ENCODE measurements at regions not wholly inside any gene's neighbourhood (a gene's known extent, or its start where the extent isn't known, plus 50 kb on each side); places are given as distances from the start of the nearest gene placed in this dataset.

- Histone ChIP-seq H3K36me3 (ENCODE audit: control insufficient read depth, low read length) (no peaks in the 10 kb centered on the region), H3K27me3 (ENCODE audit: control insufficient read depth, low read length) (no peaks in the 10 kb centered on the region), H3K4me3 (ENCODE audit: low read length) (no peak overlapping the region), H3K9me2 (replicated peaks; ENCODE audit: control insufficient read depth, low read length) (no peaks in the 10 kb centered on the region), H3K79me2 (ENCODE audit: control insufficient read depth, low read length) (no peaks in the 10 kb centered on the region), H3K4me2 (ENCODE audit: low read length) (no peak overlapping the region), H3F3A (ENCODE audit: control insufficient read depth, insufficient read depth) (no peaks in the 10 kb centered on the region), H4K20me1 (ENCODE audit: control insufficient read depth, insufficient read depth, low read depth, low read length) (no peaks in the 10 kb centered on the region), H3K4me1 (ENCODE audit: control insufficient read depth, low read length) (no peaks in the 10 kb centered on the region), H3K27ac (ENCODE audit: low read depth, low read length) (no peak overlapping the region), H3K9me3 (ENCODE audit: control insufficient read depth, insufficient read depth, low read length) (no peaks in the 10 kb centered on the region)
- TF ChIP-seq EZH2phosphoT487 (IDR thresholded peaks at IDR 0.05; ENCODE audit: borderline replicate concordance, low read length) = no peak
- TF ChIP-seq, protein P1, sequence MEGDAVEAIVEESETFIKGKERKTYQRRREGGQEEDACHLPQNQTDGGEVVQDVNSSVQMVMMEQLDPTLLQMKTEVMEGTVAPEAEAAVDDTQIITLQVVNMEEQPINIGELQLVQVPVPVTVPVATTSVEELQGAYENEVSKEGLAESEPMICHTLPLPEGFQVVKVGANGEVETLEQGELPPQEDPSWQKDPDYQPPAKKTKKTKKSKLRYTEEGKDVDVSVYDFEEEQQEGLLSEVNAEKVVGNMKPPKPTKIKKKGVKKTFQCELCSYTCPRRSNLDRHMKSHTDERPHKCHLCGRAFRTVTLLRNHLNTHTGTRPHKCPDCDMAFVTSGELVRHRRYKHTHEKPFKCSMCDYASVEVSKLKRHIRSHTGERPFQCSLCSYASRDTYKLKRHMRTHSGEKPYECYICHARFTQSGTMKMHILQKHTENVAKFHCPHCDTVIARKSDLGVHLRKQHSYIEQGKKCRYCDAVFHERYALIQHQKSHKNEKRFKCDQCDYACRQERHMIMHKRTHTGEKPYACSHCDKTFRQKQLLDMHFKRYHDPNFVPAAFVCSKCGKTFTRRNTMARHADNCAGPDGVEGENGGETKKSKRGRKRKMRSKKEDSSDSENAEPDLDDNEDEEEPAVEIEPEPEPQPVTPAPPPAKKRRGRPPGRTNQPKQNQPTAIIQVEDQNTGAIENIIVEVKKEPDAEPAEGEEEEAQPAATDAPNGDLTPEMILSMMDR (IDR thresholded peaks at IDR 0.05; ENCODE audit: low read depth, low read length, poor library complexity, severe bottlenecking) = no peak
These were observed 376.0 kb downstream of the BCOR start for GRCh38 chrX:39721566-39722279.

DNA sequence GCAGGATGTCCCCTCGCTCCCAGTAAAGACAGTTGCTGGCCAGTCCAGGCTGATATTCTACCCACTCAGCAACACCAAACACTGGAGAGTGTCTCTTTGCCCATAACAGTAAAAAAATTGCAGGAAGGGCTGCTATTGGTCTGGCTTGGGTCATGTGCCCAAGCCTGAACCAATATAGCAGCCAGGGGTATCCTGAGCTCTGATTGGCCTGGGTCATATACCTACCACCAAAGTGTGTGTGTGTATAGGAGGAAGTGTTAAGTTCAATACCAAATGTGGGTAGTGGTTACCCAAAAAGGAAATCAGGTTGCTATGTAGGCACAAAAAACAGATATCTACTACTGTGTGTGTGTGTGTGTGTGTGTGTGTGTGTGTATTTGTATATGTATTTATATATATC lies 373.2 kb downstream of the BCOR start:
- Histone ChIP-seq H3K9me3 (ENCODE audit: control insufficient read depth, insufficient read depth, low read length) (no peaks in the 10 kb centered on the region), H3K36me3 (ENCODE audit: control insufficient read depth, low read length) (no peaks in the 10 kb centered on the region), H3F3A (ENCODE audit: control insufficient read depth, insufficient read depth) (no peaks in the 10 kb centered on the region), H3K9me2 (replicated peaks; ENCODE audit: control insufficient read depth, low read length) (no peaks in the 10 kb centered on the region), H3K79me2 (ENCODE audit: control insufficient read depth, low read length) (no peaks in the 10 kb centered on the region), H3K4me1 (ENCODE audit: control insufficient read depth, low read length) (no peaks in the 10 kb centered on the region), H3K4me2 (ENCODE audit: low read length) (no peak overlapping the region), H3K27ac (ENCODE audit: low read depth, low read length) (no peak overlapping the region), H3K4me3 (ENCODE audit: low read length) (no peak overlapping the region), H4K20me1 (ENCODE audit: control insufficient read depth, insufficient read depth, low read depth, low read length) (no peaks in the 10 kb centered on the region), H3K27me3 (ENCODE audit: control insufficient read depth, low read length) (no peaks in the 10 kb centered on the region)
- TF ChIP-seq EZH2phosphoT487 (IDR thresholded peaks at IDR 0.05; ENCODE audit: borderline replicate concordance, low read length) = no peak

DNA sequence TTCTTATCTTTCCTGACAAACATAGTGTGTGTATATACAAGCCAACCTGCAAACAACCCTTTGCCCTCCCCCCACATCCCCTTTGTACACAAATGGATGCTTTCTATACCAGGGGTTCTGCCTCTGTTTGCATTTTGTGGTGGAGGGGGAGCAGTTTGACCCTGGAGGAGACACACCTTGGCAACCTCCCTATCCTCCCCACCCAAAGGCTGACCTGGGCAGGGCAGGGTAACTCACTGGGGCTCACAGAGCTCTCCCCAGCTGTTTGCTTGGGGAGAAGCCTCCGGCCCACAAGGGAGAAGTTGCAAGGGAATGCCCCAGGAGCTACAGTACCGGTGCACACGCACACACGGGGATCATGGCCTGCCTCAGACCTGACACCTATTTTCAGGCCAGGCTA lies 372.6 kb downstream of the BCOR start:
- H4K20me1 ChIP-seq (ENCODE audit: control insufficient read depth, insufficient read depth, low read depth, low read length) = no peaks in the 10 kb centered on the region
- H3K36me3 ChIP-seq (ENCODE audit: control insufficient read depth, low read length) = no peaks in the 10 kb centered on the region
- no peaks in the 10 kb centered on the region for H3K9me2 ChIP-seq (replicated peaks; ENCODE audit: control insufficient read depth, low read length)
- no peaks in the 10 kb centered on the region for H3K9me3 ChIP-seq (ENCODE audit: control insufficient read depth, insufficient read depth, low read length)
- no peaks in the 10 kb centered on the region for H3F3A ChIP-seq (ENCODE audit: control insufficient read depth, insufficient read depth)
- no peak overlapping the region for H3K4me3 ChIP-seq (ENCODE audit: low read length)
- H3K27ac ChIP-seq (ENCODE audit: low read depth, low read length) = no peak overlapping the region
- no peaks in the 10 kb centered on the region for H3K4me1 ChIP-seq (ENCODE audit: control insufficient read depth, low read length)
- H3K79me2 ChIP-seq (ENCODE audit: control insufficient read depth, low read length) = no peaks in the 10 kb centered on the region
- no peak overlapping the region for H3K4me2 ChIP-seq (ENCODE audit: low read length)
- no peaks in the 10 kb centered on the region for H3K27me3 ChIP-seq (ENCODE audit: control insufficient read depth, low read length)
- no peak for TF ChIP-seq EZH2phosphoT487 (IDR thresholded peaks at IDR 0.05; ENCODE audit: borderline replicate concordance, low read length)
- TF ChIP-seq, protein P1 (IDR thresholded peaks at IDR 0.05; ENCODE audit: low read depth, low read length, poor library complexity, severe bottlenecking) = no peak

DNA sequence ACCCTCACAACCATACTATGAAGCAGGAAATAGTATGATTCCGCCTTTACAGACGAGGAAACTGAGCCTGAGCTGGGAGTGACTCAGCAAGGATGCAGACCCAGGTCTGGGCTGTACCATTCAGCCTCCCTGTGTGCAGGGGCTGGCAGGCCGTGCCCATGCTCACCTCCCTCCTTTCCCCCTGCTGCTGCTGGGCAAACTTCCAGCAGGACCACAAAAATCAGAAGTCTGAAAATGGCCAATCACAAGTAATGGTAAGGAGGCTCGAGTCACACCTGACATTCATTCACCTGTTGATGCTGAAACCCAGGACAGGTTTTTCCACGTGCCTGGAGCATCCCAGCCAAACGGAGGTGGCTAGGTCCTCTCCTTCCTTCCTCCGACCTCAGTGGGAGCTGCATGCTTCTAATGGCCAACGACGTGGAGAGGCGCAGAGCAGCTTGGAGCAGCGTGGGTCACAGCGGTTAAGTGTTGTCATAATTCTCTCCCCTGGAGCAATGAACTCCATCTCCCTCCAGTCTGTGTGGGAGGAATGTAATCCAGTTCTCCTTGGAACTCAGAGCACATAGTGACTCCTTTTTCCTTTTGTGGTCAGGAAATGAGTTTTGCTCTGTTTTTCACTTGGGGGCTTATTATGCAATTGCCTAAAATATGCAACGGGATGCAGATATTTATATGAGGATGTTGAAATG lies 371.7 kb downstream of the BCOR start:
- Histone ChIP-seq H3K9me2 (replicated peaks; ENCODE audit: control insufficient read depth, low read length) (no peaks in the 10 kb centered on the region), H3K4me1 (ENCODE audit: control insufficient read depth, low read length) (no peaks in the 10 kb centered on the region), H3K4me2 (ENCODE audit: low read length) (no peak overlapping the region), H3K4me3 (ENCODE audit: low read length) (no peak overlapping the region), H3K27me3 (ENCODE audit: control insufficient read depth, low read length) (no peaks in the 10 kb centered on the region), H3K36me3 (ENCODE audit: control insufficient read depth, low read length) (no peaks in the 10 kb centered on the region), H4K20me1 (ENCODE audit: control insufficient read depth, insufficient read depth, low read depth, low read length) (no peaks in the 10 kb centered on the region), H3K9me3 (ENCODE audit: control insufficient read depth, insufficient read depth, low read length) (no peaks in the 10 kb centered on the region), H3F3A (ENCODE audit: control insufficient read depth, insufficient read depth) (no peaks in the 10 kb centered on the region), H3K79me2 (ENCODE audit: control insufficient read depth, low read length) (no peaks in the 10 kb centered on the region), H3K27ac (ENCODE audit: low read depth, low read length) (no peak overlapping the region)
- TF ChIP-seq, protein P1 (IDR thresholded peaks at IDR 0.05; ENCODE audit: low read depth, low read length, poor library complexity, severe bottlenecking) = no peak
- TF ChIP-seq EZH2phosphoT487 (IDR thresholded peaks at IDR 0.05; ENCODE audit: borderline replicate concordance, low read length) = no peak

Data from DOHH2 (cell line).